ENCODE measurements at regions not wholly inside any gene's neighbourhood (a gene's known extent, or its start where the extent isn't known, plus 50 kb on each side); places are given as distances from the start of the nearest gene placed in this dataset.
A peak's percentile ranks its signal among the peaks of the same experiment; 100 is the strongest.

- DNase-seq (ENCODE audit: low read depth), result no peak
These were observed 51.9 kb upstream of the IGSF9B start for GRCh38 chr11:134008634-134009071.

GRCh38 chr11:134013518-134013917, 55.4 kb upstream of the JAM3 start:
- DNase-seq (ENCODE audit: low read depth), result no peak

DNA sequence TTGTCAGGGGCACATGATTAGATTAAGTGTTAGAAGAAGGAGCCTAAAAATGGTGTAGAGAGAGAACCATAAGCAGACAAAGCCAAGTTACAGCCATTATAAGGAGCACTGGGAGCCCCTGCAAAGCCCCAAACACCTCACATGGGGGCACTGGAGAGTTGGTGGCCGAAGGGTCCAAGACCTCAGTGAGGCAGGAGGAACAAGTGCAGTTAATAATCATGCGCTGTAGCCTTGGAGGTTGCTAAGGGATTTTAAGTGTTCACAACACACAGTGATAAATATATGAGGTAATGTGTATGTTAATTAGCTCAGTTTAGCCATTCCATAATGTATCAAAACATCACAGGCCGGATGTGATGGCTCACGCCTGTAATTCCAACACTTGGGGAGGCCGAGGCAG, 54.4 kb upstream of the JAM3 start:
- peak; percentile 40 for DNase-seq (ENCODE audit: low read depth)

GRCh38 chr11:134015556-134015955, 53.3 kb upstream of the JAM3 start:
- no peak for DNase-seq (ENCODE audit: low read depth)

- no peak for DNase-seq (ENCODE audit: low read depth)
These were observed 51.1 kb upstream of the JAM3 start for GRCh38 chr11:134017511-134018430.

All from ELR (cell line).